K562 (cell line): ENCODE measurements at regions not wholly inside any gene's neighbourhood (a gene's known extent, or its start where the extent isn't known, plus 50 kb on each side); places are given as distances from the start of the nearest gene placed in this dataset.

Source experiments
- BCOR ChIP-seq: fragments of 450-650 bp; IDR thresholded peaks from 2 replicates; pipeline ENCODE4 v1.6.1; 2016
- CBFB ChIP-seq: sonication (generic); formaldehyde crosslinking; IDR thresholded peaks from 2 replicates; pipeline ENCODE4 v1.4.0; 2020; ENCODE audit warnings: mild to moderate bottlenecking, missing genetic modification reagents
- CHD2 ChIP-seq: IDR thresholded peaks from 2 replicates; pipeline ENCODE4 v1.6.1; 2011; ENCODE audit warnings: low read depth, low read length
- E2F8 ChIP-seq: fragments of 450-650 bp; IDR thresholded peaks from 2 replicates; pipeline ENCODE4 v1.7.1; 2018; ENCODE audit warnings: mild to moderate bottlenecking, low read depth; ENCODE audit not compliant: partially characterized antibody
- ESRRB ChIP-seq: fragments of 250-450 bp; sonication (Bioruptor Pico); IDR thresholded peaks from 2 replicates; pipeline ENCODE4 v1.5.0; 2020; ENCODE audit warnings: mild to moderate bottlenecking, moderate library complexity, borderline replicate concordance
- EWSR1 ChIP-seq: fragments of 450-650 bp; IDR thresholded peaks from 2 replicates; pipeline ENCODE4 v1.6.1; 2018; ENCODE audit warnings: borderline replicate concordance, mild to moderate bottlenecking, low read depth, moderate library complexity; ENCODE audit not compliant: partially characterized antibody
- MBD1 ChIP-seq: fragments of 250-450 bp; sonication (Bioruptor Pico); IDR thresholded peaks from 2 replicates; pipeline ENCODE4 v1.8.0; 2022; ENCODE audit warnings: inconsistent platforms
- NFIC ChIP-seq: fragments of 450-650 bp; IDR thresholded peaks from 2 replicates; pipeline ENCODE4 v1.6.1; 2017; ENCODE audit warnings: mild to moderate bottlenecking, inconsistent platforms
- NR2C1 ChIP-seq, 2 experiments: fragments of 450-650 bp; IDR thresholded peaks; 2 replicates each; pipeline ENCODE4 v1.6.1; 2017; ENCODE audit warnings: mild to moderate bottlenecking in 2 of 2, antibody characterized with exemption in 1 of 2, inconsistent platforms in 1 of 2, missing compliant biosample characterization in 1 of 2, missing genetic modification characterization in 1 of 2
- NR2C2 ChIP-seq, 2 experiments: fragments of 200-800 bp in 1 of 2; sonication (Bioruptor generic) in 1 of 2; sonication (generic) in 1 of 2; formaldehyde crosslinking in 1 of 2; IDR thresholded peaks; 2 replicates each; pipeline versions ENCODE4 v1.6.1 to v1.8.0; 2016 to 2022; ENCODE audit warnings: mild to moderate bottlenecking in 1 of 2, missing compliant biosample characterization in 1 of 2, missing genetic modification characterization in 1 of 2, missing genetic modification reagents in 1 of 2
- NR4A1 ChIP-seq, 2 experiments: fragments of 250-450 bp in 1 of 2; fragments of 450-650 bp in 1 of 2; sonication (Bioruptor Pico) in 1 of 2; IDR thresholded peaks; 2 replicates each; pipeline versions ENCODE4 v1.4.0 to v1.6.1; 2016 to 2020; ENCODE audit warnings: mild to moderate bottlenecking in 2 of 2, missing compliant biosample characterization in 1 of 2, missing genetic modification characterization in 1 of 2, moderate library complexity in 1 of 2
- PML ChIP-seq: IDR thresholded peaks from 2 replicates; pipeline ENCODE4 v1.6.1; 2012; ENCODE audit warnings: low read length, inconsistent platforms
- RBFOX2 ChIP-seq: fragments of 200-400 bp; formaldehyde crosslinking; IDR thresholded peaks from 2 replicates; pipeline ENCODE4 v1.6.1; 2017; ENCODE audit warnings: low read depth, mild to moderate bottlenecking, low read length, moderate library complexity
- U2AF2 ChIP-seq: fragments of 200-400 bp; formaldehyde crosslinking; optimal IDR thresholded peaks from 2 replicates; pipeline ENCODE3; 2017; ENCODE audit warnings: low read depth, mild to moderate bottlenecking, low read length
- ZBTB5 ChIP-seq: fragments of 450-650 bp; IDR thresholded peaks from 2 replicates; pipeline ENCODE4 v1.6.1; 2017; ENCODE audit warnings: antibody characterized with exemption
- ZNF133 ChIP-seq: fragments of 250-450 bp; sonication (Bioruptor Pico); IDR thresholded peaks from 2 replicates; pipeline ENCODE4 v1.4.0; 2020; ENCODE audit warnings: mild to moderate bottlenecking
- ZNF644 ChIP-seq: fragments of 200-800 bp; sonication (Bioruptor generic); IDR thresholded peaks from 2 replicates; pipeline ENCODE4 v1.6.1; 2016; ENCODE audit warnings: low read depth, missing genetic modification characterization, missing compliant biosample characterization
- ZNF740 ChIP-seq, 3 experiments: fragments of 200-800 bp in 1 of 3; sonication (Bioruptor generic) in 1 of 3; sonication (generic) in 1 of 3; formaldehyde crosslinking in 1 of 3; IDR thresholded peaks; 2 replicates each; pipeline versions ENCODE4 v1.6.1 to v1.8.0; 2016 to 2022; ENCODE audit warnings: mild to moderate bottlenecking in 2 of 3, missing compliant biosample characterization in 2 of 3, missing genetic modification characterization in 2 of 3, missing genetic modification reagents in 1 of 3

GRCh38 chr15:96053031-96053780, 277.3 kb upstream of the NR2F2 start (continued):
- TF ChIP-seq E2F8 (no peak), CBFB (CRISPR knock-in tag) (no peak), RBFOX2 (peak; percentile 61), EWSR1 (no peak), NFIC (peak; percentile 90), ZNF644 (tag) (0 out of 2 replicates have a peak, but pooled peaks have one; percentile 31), ZBTB5 (no peak), ZNF740 (CRISPR knock-in tag; IDR thresholded peaks at IDR 0.05) (no peak), ZNF740 (tag; IDR thresholded peaks at IDR 0.05) (0 out of 4 replicates have a peak, but pooled peaks of 1 of the 2 experiments have one; percentile 49), BCOR (no peak), PML (no peak), ZNF133 (CRISPR knock-in tag) (no peak), NR2C2 (CRISPR knock-in tag; IDR thresholded peaks at IDR 0.05) (no peak), NR2C2 (tag; IDR thresholded peaks at IDR 0.05) (peak; percentile 62; the same call in 1 of the 2 replicates), NR2C1 (IDR thresholded peaks at IDR 0.05) (peak; percentile 57), NR2C1 (tag; IDR thresholded peaks at IDR 0.05) (no peak), CHD2 (peak; percentile 61), NR4A1 (CRISPR knock-in tag; IDR thresholded peaks at IDR 0.05) (no peak), NR4A1 (tag; IDR thresholded peaks at IDR 0.05) (no peak), U2AF2 (no peak), ESRRB (CRISPR knock-in tag) (no peak), MBD1 (CRISPR knock-in tag) (no peak)
